IMR-90 (cell line): ENCODE measurements at regions not wholly inside any gene's neighbourhood (a gene's known extent, or its start where the extent isn't known, plus 50 kb on each side); places are given as distances from the start of the nearest gene placed in this dataset.

ENCODE experiments used
- ATAC-seq: fragments of 200-7000 bp; cut with Tn5 transposase; 2 replicates; pipeline ENCODE4 v1.9.1; 2020; ENCODE audit warnings: low read depth, mild to moderate bottlenecking, moderate library complexity
- BruUV-seq: library from RNA; stranded (reverse); fragments of 400-500 nt; replicated peaks from 2 replicates; lab custom pipeline; 2021; lab: Mats Ljungman, UMichigan
- CTCF ChIA-PET: fragments of 300-600 bp; formaldehyde crosslinking; extraction: SDS; loops from one replicate; lab custom pipeline; 2021; ENCODE audit warnings: antibody characterized with exemption; lab: Yijun Ruan, JAX
- POLR2A ChIA-PET: fragments of 300-600 bp; sonication (Branson Sonifier 250); formaldehyde crosslinking; loops from one replicate; lab custom pipeline; 2022; ENCODE audit warnings: antibody characterized with exemption; ENCODE audit not compliant: unreplicated experiment; lab: Charles Lee
- DNase-seq: peaks from one replicate; pipeline ENCODE4 v3.0.0; 2013
- H2AFZ ChIP-seq: replicated peaks from 2 replicates; pipeline ENCODE3; 2013; ENCODE audit warnings: low read length, mild to moderate bottlenecking; ENCODE audit not compliant: poor library complexity
- H2AK5ac ChIP-seq: 2 replicates; pipeline ENCODE4 v1.6.1; 2013; ENCODE audit warnings: low read depth, low read length, inconsistent platforms
- H2AK9ac ChIP-seq: replicated peaks from 2 replicates; pipeline ENCODE3; 2013; ENCODE audit warnings: mild to moderate bottlenecking, low read depth, low read length, moderate library complexity; ENCODE audit not compliant: poor library complexity
- H2BK120ac ChIP-seq: 2 replicates; pipeline ENCODE4 v1.6.1; 2013; ENCODE audit warnings: low read depth, low read length, inconsistent platforms
- H2BK15ac ChIP-seq: 3 replicates; pipeline ENCODE4 v1.6.1; 2013; ENCODE audit warnings: low read depth, low read length, inconsistent platforms
- H2BK20ac ChIP-seq: 2 replicates; pipeline ENCODE4 v1.6.1; 2013; ENCODE audit warnings: low read depth, mild to moderate bottlenecking, inconsistent platforms, low read length, moderate library complexity
- H2BK5ac ChIP-seq: 2 replicates; pipeline ENCODE4 v1.6.1; 2013; ENCODE audit warnings: mild to moderate bottlenecking, low read depth, low read length, inconsistent platforms; ENCODE audit not compliant: poor library complexity, severe bottlenecking
- H3K14ac ChIP-seq: replicated peaks from 2 replicates; pipeline ENCODE4 v1.6.1; 2013; ENCODE audit warnings: low read depth, low read length, inconsistent platforms
- H3K18ac ChIP-seq: 2 replicates; pipeline ENCODE4 v1.6.1; 2013; ENCODE audit warnings: low read depth, low read length, control low read depth
- H3K23ac ChIP-seq: 2 replicates; pipeline ENCODE4 v1.6.1; 2013; ENCODE audit warnings: low read depth, low read length, inconsistent platforms
- H3K27ac ChIP-seq: 2 replicates; pipeline ENCODE4 v1.5.1; 2013; ENCODE audit warnings: mild to moderate bottlenecking, control low read depth, low read length; ENCODE audit not compliant: insufficient read depth
- H3K27me3 ChIP-seq: 2 replicates; pipeline ENCODE4 v1.6.1; 2013; ENCODE audit warnings: low read length; ENCODE audit not compliant: control insufficient read depth, insufficient read depth
- H3K36me3 ChIP-seq: 2 replicates; pipeline ENCODE4 v1.6.1; 2013; ENCODE audit warnings: low read length, mixed read lengths; ENCODE audit not compliant: control insufficient read depth, insufficient read depth
- H3K4ac ChIP-seq: 2 replicates; pipeline ENCODE4 v1.6.1; 2013; ENCODE audit warnings: low read depth, low read length, inconsistent platforms
- H3K4me1 ChIP-seq: 2 replicates; pipeline ENCODE4 v1.6.1; 2013; ENCODE audit warnings: low read length, mixed read lengths; ENCODE audit not compliant: control insufficient read depth, insufficient read depth
- H3K4me2 ChIP-seq: 2 replicates; pipeline ENCODE4 v1.6.1; 2013; ENCODE audit warnings: low read depth, mild to moderate bottlenecking, control low read depth, low read length, moderate library complexity
- H3K4me3 ChIP-seq: 2 replicates; pipeline ENCODE4 v1.5.1; 2013; ENCODE audit warnings: low read depth, mild to moderate bottlenecking, control low read depth, low read length, moderate library complexity; ENCODE audit not compliant: insufficient read depth
- H3K56ac ChIP-seq: 2 replicates; pipeline ENCODE4 v1.6.1; 2013; ENCODE audit warnings: low read length, inconsistent platforms; ENCODE audit not compliant: insufficient read depth; ENCODE audit errors: extremely low read depth
- H3K79me1 ChIP-seq, 2 experiments: 2 replicates each; pipeline ENCODE4 v1.6.1; 2013; ENCODE audit warnings: low read length in 2 of 2, inconsistent platforms in 1 of 2, low read depth in 1 of 2
- H3K9ac ChIP-seq: 2 replicates; pipeline ENCODE4 v1.6.1; 2013; ENCODE audit warnings: low read depth, low read length, control low read depth
- H3K9me1 ChIP-seq: 2 replicates; pipeline ENCODE4 v1.6.1; 2013; ENCODE audit warnings: low read length, inconsistent platforms; ENCODE audit not compliant: insufficient read depth
- H3K9me3 ChIP-seq: 2 replicates; pipeline ENCODE4 v1.6.1; 2013; ENCODE audit warnings: low read length; ENCODE audit not compliant: control insufficient read depth, insufficient read depth
- H4K20me1 ChIP-seq: 2 replicates; pipeline ENCODE4 v1.6.1; 2013; ENCODE audit warnings: low read length, inconsistent platforms; ENCODE audit not compliant: insufficient read depth
- H4K5ac ChIP-seq: 2 replicates; pipeline ENCODE4 v1.6.1; 2013; ENCODE audit warnings: mild to moderate bottlenecking, low read depth, low read length, control low read depth
- H4K8ac ChIP-seq, 2 experiments: 2 replicates each; pipeline ENCODE4 v1.6.1; 2013; ENCODE audit warnings: low read depth in 2 of 2, low read length in 2 of 2, control low read depth in 1 of 2, inconsistent platforms in 1 of 2
- H4K91ac ChIP-seq: 2 replicates; pipeline ENCODE4 v1.6.1; 2013; ENCODE audit warnings: low read depth, low read length, inconsistent platforms; ENCODE audit not compliant: insufficient read depth
- NFE2L2 ChIP-seq: fragments of 150-350 bp; IDR thresholded peaks from 2 replicates; pipeline ENCODE4 v1.6.1; 2016; ENCODE audit warnings: low read depth, mild to moderate bottlenecking, low read length
- SMC3 ChIP-seq: fragments of 150-350 bp; IDR thresholded peaks from 2 replicates; pipeline ENCODE4 v1.6.1; 2016; ENCODE audit warnings: low read depth, mild to moderate bottlenecking, antibody characterized with exemption, low read length, moderate library complexity
- WGBS, 2 experiments: methylation state at CpG; one replicate each; pipeline versions ENCODE4 v1.1.5 to v1.1.7; 2013; ENCODE audit warnings: missing lambda C conversion rate in 2 of 2; ENCODE audit not compliant: insufficient read length in 1 of 2; ENCODE audit errors: extremely low coverage in 2 of 2; 5-methylcytosine and 5-hydroxymethylcytosine counted together
- dilution Hi-C: fragments of 300-500 bp; cut with HindIII; formaldehyde crosslinking; loops from one replicate; pipeline ENCODE4 v1.14.3; 2018; ENCODE audit warnings: low sequenced_read_pairs; ENCODE audit not compliant: unreplicated experiment
- in situ Hi-C: fragments of 300-500 bp; cut with MboI; formaldehyde crosslinking; loops from 3 replicates; pipeline ENCODE4 v1.14.3; 2019; ENCODE audit warnings: low sequenced_read_pairs, inconsistent platforms, mixed read lengths
- intact Hi-C: fragments of 100-400 bp; cut with micrococcal nuclease; formaldehyde crosslinking; loops from 2 replicates; pipeline ENCODE4 v1.10.0; 2022
- TF ChIP-seq, protein P1 (sequence below): fragments of 150-350 bp; IDR thresholded peaks from 2 replicates; pipeline ENCODE4 v1.6.1; 2017; ENCODE audit warnings: mild to moderate bottlenecking, antibody characterized with exemption, low read length, low read depth

DNA sequence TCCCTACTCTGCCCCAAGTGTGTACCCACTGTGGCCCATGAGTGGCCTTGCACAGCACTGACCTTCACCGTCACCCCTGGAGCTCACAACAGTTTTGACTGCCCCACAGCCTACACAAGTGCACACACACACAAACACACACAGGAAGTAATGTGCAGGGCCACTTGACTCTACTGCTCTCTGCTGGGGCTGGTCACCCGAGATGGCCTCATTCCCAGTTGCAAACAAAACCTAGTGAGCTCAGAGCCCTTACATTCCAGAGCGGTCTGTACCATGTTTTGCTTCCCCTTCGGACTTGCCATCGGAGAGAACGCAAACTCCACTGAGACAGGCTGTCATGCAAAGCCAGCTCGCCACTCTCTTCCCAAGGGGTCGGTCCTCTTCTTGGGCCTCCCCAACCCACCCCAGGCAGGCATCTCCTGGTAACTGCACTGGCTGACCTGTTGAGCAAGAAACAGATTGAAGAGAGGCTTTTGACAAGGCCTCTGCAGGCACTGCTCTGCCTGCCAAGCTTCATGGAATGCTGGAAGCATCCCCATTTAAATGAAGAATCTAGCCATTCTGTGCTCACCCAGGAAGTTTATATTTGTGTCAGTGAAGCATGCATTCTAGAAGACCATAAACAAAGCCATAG, 232.0 kb upstream of the IGF1R start:
- no peaks in the 10 kb centered on the region for H3K9me1 ChIP-seq
- H4K5ac ChIP-seq: no peak overlapping the region
- no peak overlapping the region for H2AK9ac ChIP-seq
- ChIA-PET POLR2A (no interaction called here), CTCF (no interaction called here)
- no peak overlapping the region for H2BK5ac ChIP-seq
- no peaks in the 10 kb centered on the region for H3K9me3 ChIP-seq
- in situ Hi-C loops: no loop called here
- H4K91ac ChIP-seq: no peak overlapping the region
- no peaks in the 10 kb centered on the region; the same call in 1 of the 2 replicates for H3K4me1 ChIP-seq
- ATAC-seq (peak; percentile 74), DNase-seq (peak; percentile 4)
- H3K9ac ChIP-seq: no peak overlapping the region
- dilution Hi-C loops: no loop called here
- no peak overlapping the region for H2BK15ac ChIP-seq
- H3K27me3 ChIP-seq: peaks cover 18% of the 10 kb centered on the region
- H4K8ac ChIP-seq: no peak overlapping the region
- no peak overlapping the region for H3K4me3 ChIP-seq
- 36% methylated on average over 4 of the region's 8 CpGs; no CpG with 5 or more reads in 1 of the 2 experiments for WGBS, 2 experiments
- H3K79me1 ChIP-seq: no peaks in the 10 kb centered on the region
- TF ChIP-seq NFE2L2 (no peak), SMC3 (no peak)
- TF ChIP-seq, protein P1, sequence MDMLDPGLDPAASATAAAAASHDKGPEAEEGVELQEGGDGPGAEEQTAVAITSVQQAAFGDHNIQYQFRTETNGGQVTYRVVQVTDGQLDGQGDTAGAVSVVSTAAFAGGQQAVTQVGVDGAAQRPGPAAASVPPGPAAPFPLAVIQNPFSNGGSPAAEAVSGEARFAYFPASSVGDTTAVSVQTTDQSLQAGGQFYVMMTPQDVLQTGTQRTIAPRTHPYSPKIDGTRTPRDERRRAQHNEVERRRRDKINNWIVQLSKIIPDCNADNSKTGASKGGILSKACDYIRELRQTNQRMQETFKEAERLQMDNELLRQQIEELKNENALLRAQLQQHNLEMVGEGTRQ: no peak
- H3K36me3 ChIP-seq: no peaks in the 10 kb centered on the region
- H3K18ac ChIP-seq: no peak overlapping the region
- no peak overlapping the region for H2AK5ac ChIP-seq
- H3K27ac ChIP-seq: no peak overlapping the region
- H3K56ac ChIP-seq: no peak overlapping the region
- no TSS peak for BruUV-seq
- intact Hi-C loops: no loop called here
- H2BK20ac ChIP-seq: no peak overlapping the region
- no peak overlapping the region for H2AFZ ChIP-seq
- H3K4me2 ChIP-seq: no peak overlapping the region; the same call in 1 of the 2 replicates
- H2BK120ac ChIP-seq: no peak overlapping the region
- H4K20me1 ChIP-seq: no peaks in the 10 kb centered on the region; the same call in 1 of the 2 replicates
- H3K4ac ChIP-seq: no peak overlapping the region
- no peak overlapping the region for H3K23ac ChIP-seq
- no peak overlapping the region for H3K14ac ChIP-seq
